ENCODE measurements at regions not wholly inside any gene's neighbourhood (a gene's known extent, or its start where the extent isn't known, plus 50 kb on each side); places are given as distances from the start of the nearest gene placed in this dataset.

GRCh38 chr1:221945669-221946068 is 203.8 kb upstream of the DUSP10 start:
- TF ChIP-seq POLR2A (IDR thresholded peaks at IDR 0.05): no peak
- no peak for TF ChIP-seq CTCF (IDR thresholded peaks at IDR 0.05)
